T1000 (cell line): ENCODE measurements at regions not wholly inside any gene's neighbourhood (a gene's known extent, or its start where the extent isn't known, plus 50 kb on each side); places are given as distances from the start of the nearest gene placed in this dataset.
"Not testable (repeated sequence)": the region's sequence is repeated elsewhere in the genome, so short reads cannot be mapped to it uniquely, and the experiment has no call there.

ENCODE experiments used
- DNase-seq: peaks from one replicate; lab custom pipeline; 2025; ENCODE audit warnings: mixed read lengths; lab: John Stamatoyannopoulos, UW

GRCh38 chr6:103784117-103784516, 1075.6 kb downstream of the HACE1 start:
- DNase-seq, result no peak

- no peak for DNase-seq
Measured at GRCh38 chr6:103783329-103783728, 1076.4 kb downstream of the HACE1 start.

GRCh38 chr6:103769431-103769830, 1090.3 kb downstream of the HACE1 start:
- DNase-seq, result no peak

- no peak for DNase-seq
Measured at GRCh38 chr6:103750603-103751002, 1109.1 kb downstream of the HACE1 start.

GRCh38 chr6:103734016-103734415, 1125.7 kb downstream of the HACE1 start:
- no peak for DNase-seq

GRCh38 chr6:103729658-103730057, 1130.1 kb downstream of the HACE1 start:
- DNase-seq, result no peak

- DNase-seq, result no peak
Measured at GRCh38 chr6:103723438-103724322, 1136.0 kb downstream of the HACE1 start.

GRCh38 chr6:103722683-103723082, 1137.0 kb downstream of the HACE1 start:
- no peak for DNase-seq

- no peak for DNase-seq
Measured at GRCh38 chr6:103721923-103722322, 1137.8 kb downstream of the HACE1 start.

GRCh38 chr6:103720393-103720792, 1139.3 kb downstream of the HACE1 start:
- DNase-seq, result no peak

GRCh38 chr6:103719545-103719944, 1140.2 kb downstream of the HACE1 start:
- no peak for DNase-seq

GRCh38 chr6:103715269-103715668, 1144.5 kb downstream of the HACE1 start:
- DNase-seq, result no peak

GRCh38 chr6:103709236-103709635, 1150.5 kb downstream of the HACE1 start:
- not testable (repeated sequence) for DNase-seq

- no peak for DNase-seq
Measured at GRCh38 chr6:103707596-103708325, 1152.0 kb downstream of the HACE1 start.

- DNase-seq, result no peak
Measured at GRCh38 chr6:103699769-103700168, 1160.0 kb downstream of the HACE1 start.

GRCh38 chr6:103687430-103687829, 1172.3 kb downstream of the HACE1 start:
- no peak for DNase-seq

- DNase-seq, result no peak
Measured at GRCh38 chr6:103680116-103680515, 1179.6 kb downstream of the HACE1 start.

GRCh38 chr6:103677290-103677689, 1182.4 kb downstream of the HACE1 start:
- DNase-seq, result no peak

GRCh38 chr6:103675807-103676406, 1183.8 kb downstream of the HACE1 start:
- no peak for DNase-seq

- DNase-seq, result no peak
Measured at GRCh38 chr6:103674790-103675189, 1184.9 kb downstream of the HACE1 start.

- DNase-seq, result no peak
Measured at GRCh38 chr6:103672169-103672568, 1187.5 kb downstream of the HACE1 start.

- no peak for DNase-seq
Measured at GRCh38 chr6:103629613-103630012, 1230.1 kb downstream of the HACE1 start.

- DNase-seq, result no peak
Measured at GRCh38 chr6:103617642-103618041, 1242.1 kb downstream of the HACE1 start.
